ENCODE measurements at regions not wholly inside any gene's neighbourhood (a gene's known extent, or its start where the extent isn't known, plus 50 kb on each side); places are given as distances from the start of the nearest gene placed in this dataset.

DNA sequence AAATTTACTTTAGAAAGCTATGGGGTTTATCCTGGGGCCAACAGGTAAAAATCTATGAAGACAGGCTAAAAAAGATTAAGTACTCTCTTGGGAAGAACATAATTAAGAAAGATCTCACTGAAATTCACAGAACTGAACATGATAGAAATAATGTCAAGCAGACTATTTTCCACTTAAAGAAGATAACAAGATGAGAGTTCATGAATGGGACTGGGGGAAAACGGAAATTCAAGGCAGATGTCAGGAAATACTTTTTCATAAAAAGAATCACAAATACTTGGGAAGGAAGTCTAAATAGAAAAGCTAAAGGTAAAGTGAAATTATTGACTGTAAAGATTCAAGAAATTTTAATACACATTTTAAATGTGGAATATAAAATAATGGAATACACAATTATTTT lies 737.6 kb downstream of the EPHA3 start:
- TF ChIP-seq, protein P1, sequence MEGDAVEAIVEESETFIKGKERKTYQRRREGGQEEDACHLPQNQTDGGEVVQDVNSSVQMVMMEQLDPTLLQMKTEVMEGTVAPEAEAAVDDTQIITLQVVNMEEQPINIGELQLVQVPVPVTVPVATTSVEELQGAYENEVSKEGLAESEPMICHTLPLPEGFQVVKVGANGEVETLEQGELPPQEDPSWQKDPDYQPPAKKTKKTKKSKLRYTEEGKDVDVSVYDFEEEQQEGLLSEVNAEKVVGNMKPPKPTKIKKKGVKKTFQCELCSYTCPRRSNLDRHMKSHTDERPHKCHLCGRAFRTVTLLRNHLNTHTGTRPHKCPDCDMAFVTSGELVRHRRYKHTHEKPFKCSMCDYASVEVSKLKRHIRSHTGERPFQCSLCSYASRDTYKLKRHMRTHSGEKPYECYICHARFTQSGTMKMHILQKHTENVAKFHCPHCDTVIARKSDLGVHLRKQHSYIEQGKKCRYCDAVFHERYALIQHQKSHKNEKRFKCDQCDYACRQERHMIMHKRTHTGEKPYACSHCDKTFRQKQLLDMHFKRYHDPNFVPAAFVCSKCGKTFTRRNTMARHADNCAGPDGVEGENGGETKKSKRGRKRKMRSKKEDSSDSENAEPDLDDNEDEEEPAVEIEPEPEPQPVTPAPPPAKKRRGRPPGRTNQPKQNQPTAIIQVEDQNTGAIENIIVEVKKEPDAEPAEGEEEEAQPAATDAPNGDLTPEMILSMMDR (tag by site-specific recombination; IDR thresholded peaks at IDR 0.05): no peak
- TF ChIP-seq, protein P2, sequence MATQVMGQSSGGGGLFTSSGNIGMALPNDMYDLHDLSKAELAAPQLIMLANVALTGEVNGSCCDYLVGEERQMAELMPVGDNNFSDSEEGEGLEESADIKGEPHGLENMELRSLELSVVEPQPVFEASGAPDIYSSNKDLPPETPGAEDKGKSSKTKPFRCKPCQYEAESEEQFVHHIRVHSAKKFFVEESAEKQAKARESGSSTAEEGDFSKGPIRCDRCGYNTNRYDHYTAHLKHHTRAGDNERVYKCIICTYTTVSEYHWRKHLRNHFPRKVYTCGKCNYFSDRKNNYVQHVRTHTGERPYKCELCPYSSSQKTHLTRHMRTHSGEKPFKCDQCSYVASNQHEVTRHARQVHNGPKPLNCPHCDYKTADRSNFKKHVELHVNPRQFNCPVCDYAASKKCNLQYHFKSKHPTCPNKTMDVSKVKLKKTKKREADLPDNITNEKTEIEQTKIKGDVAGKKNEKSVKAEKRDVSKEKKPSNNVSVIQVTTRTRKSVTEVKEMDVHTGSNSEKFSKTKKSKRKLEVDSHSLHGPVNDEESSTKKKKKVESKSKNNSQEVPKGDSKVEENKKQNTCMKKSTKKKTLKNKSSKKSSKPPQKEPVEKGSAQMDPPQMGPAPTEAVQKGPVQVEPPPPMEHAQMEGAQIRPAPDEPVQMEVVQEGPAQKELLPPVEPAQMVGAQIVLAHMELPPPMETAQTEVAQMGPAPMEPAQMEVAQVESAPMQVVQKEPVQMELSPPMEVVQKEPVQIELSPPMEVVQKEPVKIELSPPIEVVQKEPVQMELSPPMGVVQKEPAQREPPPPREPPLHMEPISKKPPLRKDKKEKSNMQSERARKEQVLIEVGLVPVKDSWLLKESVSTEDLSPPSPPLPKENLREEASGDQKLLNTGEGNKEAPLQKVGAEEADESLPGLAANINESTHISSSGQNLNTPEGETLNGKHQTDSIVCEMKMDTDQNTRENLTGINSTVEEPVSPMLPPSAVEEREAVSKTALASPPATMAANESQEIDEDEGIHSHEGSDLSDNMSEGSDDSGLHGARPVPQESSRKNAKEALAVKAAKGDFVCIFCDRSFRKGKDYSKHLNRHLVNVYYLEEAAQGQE (tag by site-specific recombination; IDR thresholded peaks at IDR 0.05): no peak
- TF ChIP-seq ZNF792 (tag by site-specific recombination; IDR thresholded peaks at IDR 0.05): no peak
- TF ChIP-seq REPIN1 (tag by site-specific recombination; IDR thresholded peaks at IDR 0.05; ENCODE audit: low read depth): no peak
- no peak for TF ChIP-seq HOXA7 (CRISPR knock-in tag; IDR thresholded peaks at IDR 0.05; ENCODE audit: borderline replicate concordance)
- TF ChIP-seq, protein P3, sequence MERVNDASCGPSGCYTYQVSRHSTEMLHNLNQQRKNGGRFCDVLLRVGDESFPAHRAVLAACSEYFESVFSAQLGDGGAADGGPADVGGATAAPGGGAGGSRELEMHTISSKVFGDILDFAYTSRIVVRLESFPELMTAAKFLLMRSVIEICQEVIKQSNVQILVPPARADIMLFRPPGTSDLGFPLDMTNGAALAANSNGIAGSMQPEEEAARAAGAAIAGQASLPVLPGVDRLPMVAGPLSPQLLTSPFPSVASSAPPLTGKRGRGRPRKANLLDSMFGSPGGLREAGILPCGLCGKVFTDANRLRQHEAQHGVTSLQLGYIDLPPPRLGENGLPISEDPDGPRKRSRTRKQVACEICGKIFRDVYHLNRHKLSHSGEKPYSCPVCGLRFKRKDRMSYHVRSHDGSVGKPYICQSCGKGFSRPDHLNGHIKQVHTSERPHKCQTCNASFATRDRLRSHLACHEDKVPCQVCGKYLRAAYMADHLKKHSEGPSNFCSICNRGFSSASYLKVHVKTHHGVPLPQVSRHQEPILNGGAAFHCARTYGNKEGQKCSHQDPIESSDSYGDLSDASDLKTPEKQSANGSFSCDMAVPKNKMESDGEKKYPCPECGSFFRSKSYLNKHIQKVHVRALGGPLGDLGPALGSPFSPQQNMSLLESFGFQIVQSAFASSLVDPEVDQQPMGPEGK (tag by site-specific recombination; IDR thresholded peaks at IDR 0.05): no peak
- no peak for TF ChIP-seq ZNF175 (tag by site-specific recombination; IDR thresholded peaks at IDR 0.05)
- no peak for TF ChIP-seq SETDB1 (IDR thresholded peaks at IDR 0.05; ENCODE audit: insufficient read length, low read length)
- TF ChIP-seq, protein P4, sequence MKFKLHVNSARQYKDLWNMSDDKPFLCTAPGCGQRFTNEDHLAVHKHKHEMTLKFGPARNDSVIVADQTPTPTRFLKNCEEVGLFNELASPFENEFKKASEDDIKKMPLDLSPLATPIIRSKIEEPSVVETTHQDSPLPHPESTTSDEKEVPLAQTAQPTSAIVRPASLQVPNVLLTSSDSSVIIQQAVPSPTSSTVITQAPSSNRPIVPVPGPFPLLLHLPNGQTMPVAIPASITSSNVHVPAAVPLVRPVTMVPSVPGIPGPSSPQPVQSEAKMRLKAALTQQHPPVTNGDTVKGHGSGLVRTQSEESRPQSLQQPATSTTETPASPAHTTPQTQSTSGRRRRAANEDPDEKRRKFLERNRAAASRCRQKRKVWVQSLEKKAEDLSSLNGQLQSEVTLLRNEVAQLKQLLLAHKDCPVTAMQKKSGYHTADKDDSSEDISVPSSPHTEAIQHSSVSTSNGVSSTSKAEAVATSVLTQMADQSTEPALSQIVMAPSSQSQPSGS (tag by site-specific recombination; IDR thresholded peaks at IDR 0.05; ENCODE audit: low read depth): no peak
- TF ChIP-seq, protein P5, sequence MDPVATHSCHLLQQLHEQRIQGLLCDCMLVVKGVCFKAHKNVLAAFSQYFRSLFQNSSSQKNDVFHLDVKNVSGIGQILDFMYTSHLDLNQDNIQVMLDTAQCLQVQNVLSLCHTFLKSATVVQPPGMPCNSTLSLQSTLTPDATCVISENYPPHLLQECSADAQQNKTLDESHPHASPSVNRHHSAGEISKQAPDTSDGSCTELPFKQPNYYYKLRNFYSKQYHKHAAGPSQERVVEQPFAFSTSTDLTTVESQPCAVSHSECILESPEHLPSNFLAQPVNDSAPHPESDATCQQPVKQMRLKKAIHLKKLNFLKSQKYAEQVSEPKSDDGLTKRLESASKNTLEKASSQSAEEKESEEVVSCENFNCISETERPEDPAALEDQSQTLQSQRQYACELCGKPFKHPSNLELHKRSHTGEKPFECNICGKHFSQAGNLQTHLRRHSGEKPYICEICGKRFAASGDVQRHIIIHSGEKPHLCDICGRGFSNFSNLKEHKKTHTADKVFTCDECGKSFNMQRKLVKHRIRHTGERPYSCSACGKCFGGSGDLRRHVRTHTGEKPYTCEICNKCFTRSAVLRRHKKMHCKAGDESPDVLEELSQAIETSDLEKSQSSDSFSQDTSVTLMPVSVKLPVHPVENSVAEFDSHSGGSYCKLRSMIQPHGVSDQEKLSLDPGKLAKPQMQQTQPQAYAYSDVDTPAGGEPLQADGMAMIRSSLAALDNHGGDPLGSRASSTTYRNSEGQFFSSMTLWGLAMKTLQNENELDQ (tag by site-specific recombination; IDR thresholded peaks at IDR 0.05; ENCODE audit: low read depth): no peak
- TF ChIP-seq, protein P6, sequence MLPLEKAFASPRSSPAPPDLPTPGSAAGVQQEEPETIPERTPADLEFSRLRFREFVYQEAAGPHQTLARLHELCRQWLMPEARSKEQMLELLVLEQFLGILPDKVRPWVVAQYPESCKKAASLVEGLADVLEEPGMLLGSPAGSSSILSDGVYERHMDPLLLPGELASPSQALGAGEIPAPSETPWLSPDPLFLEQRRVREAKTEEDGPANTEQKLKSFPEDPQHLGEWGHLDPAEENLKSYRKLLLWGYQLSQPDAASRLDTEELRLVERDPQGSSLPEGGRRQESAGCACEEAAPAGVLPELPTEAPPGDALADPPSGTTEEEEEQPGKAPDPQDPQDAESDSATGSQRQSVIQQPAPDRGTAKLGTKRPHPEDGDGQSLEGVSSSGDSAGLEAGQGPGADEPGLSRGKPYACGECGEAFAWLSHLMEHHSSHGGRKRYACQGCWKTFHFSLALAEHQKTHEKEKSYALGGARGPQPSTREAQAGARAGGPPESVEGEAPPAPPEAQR (tag by site-specific recombination; IDR thresholded peaks at IDR 0.05): no peak

All from HEK293 (cell line).